ENCODE measurements at regions not wholly inside any gene's neighbourhood (a gene's known extent, or its start where the extent isn't known, plus 50 kb on each side); places are given as distances from the start of the nearest gene placed in this dataset.

DNA sequence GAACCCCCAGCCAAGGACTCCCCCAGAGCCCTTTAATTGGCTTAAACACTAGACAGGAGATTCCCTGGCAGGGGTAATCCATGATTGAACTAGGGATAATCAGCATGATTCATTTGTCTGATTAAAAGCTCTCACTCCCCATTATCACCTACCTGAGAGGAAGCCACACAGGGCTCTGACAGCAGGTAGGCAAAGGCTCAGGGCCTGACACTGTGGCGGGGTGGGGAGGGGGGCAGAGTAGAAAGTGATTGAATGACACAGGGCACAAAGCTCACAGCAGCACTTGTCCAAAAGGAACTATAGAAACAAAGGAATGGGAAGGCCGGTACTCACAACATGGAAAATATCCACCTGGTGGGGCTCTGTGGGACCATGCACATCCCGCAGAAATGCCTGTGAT lies 231.6 kb downstream of the MAFB start:
- TF ChIP-seq, protein P1, sequence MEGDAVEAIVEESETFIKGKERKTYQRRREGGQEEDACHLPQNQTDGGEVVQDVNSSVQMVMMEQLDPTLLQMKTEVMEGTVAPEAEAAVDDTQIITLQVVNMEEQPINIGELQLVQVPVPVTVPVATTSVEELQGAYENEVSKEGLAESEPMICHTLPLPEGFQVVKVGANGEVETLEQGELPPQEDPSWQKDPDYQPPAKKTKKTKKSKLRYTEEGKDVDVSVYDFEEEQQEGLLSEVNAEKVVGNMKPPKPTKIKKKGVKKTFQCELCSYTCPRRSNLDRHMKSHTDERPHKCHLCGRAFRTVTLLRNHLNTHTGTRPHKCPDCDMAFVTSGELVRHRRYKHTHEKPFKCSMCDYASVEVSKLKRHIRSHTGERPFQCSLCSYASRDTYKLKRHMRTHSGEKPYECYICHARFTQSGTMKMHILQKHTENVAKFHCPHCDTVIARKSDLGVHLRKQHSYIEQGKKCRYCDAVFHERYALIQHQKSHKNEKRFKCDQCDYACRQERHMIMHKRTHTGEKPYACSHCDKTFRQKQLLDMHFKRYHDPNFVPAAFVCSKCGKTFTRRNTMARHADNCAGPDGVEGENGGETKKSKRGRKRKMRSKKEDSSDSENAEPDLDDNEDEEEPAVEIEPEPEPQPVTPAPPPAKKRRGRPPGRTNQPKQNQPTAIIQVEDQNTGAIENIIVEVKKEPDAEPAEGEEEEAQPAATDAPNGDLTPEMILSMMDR (IDR thresholded peaks at IDR 0.05; ENCODE audit: low read depth, low read length): no peak
- TF ChIP-seq EZH2phosphoT487 (IDR thresholded peaks at IDR 0.05; ENCODE audit: low read depth): no peak
